Pancreas (tissue), 10 donors: ENCODE measurements at regions not wholly inside any gene's neighbourhood (a gene's known extent, or its start where the extent isn't known, plus 50 kb on each side); places are given as distances from the start of the nearest gene placed in this dataset.

ENCODE experiments used
- ATAC-seq, 4 donors: fragments of 200-7000 bp; cut with Tn5 transposase; one replicate each; pipeline versions ENCODE4 v1.8.0 to v1.9.1; 2020; ENCODE audit warnings: mild to moderate bottlenecking in 4 of 4, moderate library complexity in 4 of 4
- DNase-seq, 6 donors: peaks; one replicate each; pipeline ENCODE4 v3.0.0-alpha.2; 2020
- FAIRE-seq: peaks from 2 replicates; lab custom pipeline; 2012; peaks lifted over from hg19 to GRCh38; lab: Jason Lieb, UNC
- H3K27ac ChIP-seq, 4 donors: fragments of 200-600 bp; sonication (generic); 1 replicate in 3 of 4; 2 replicates in 1 of 4; pipeline versions ENCODE4 v1.5.0 to v1.8.0; 2020
- H3K27me3 ChIP-seq, 4 donors: fragments of 200-600 bp; one replicate each; pipeline ENCODE4 v1.8.0; 2021
- H3K36me3 ChIP-seq, 3 donors: fragments of 200-600 bp; sonication (generic) in 1 of 3; one replicate each; pipeline versions ENCODE4 v1.5.0 to v1.8.0; 2020 to 2021
- H3K4me1 ChIP-seq, 3 donors: fragments of 200-600 bp; one replicate each; pipeline ENCODE4 v1.8.0; 2021
- H3K4me3 ChIP-seq, 4 donors: fragments of 200-600 bp; sonication (generic) in 2 of 4; one replicate each; pipeline versions ENCODE4 v1.5.0 to v1.8.0; 2020 to 2021
- H3K9me3 ChIP-seq, 4 donors: fragments of 200-600 bp; one replicate each; pipeline ENCODE4 v1.8.0; 2021
- WGBS, 2 donors: extraction: QIAGEN DNeasy Blood & Tissue Kit; methylation state at CpG; one replicate each; pipeline ENCODE4 v1.1.7; 2013; 5-methylcytosine and 5-hydroxymethylcytosine counted together
- intact Hi-C, 3 donors: fragments of 100-400 bp; cut with DNase I; formaldehyde crosslinking; loops; one replicate each; pipeline versions ENCODE4 v1.11.1 to v1.14.2; 2022
- TF ChIP-seq, protein P1 (sequence below), 4 donors: fragments of 200-600 bp; sonication (generic) in 3 of 4; IDR thresholded peaks; one replicate each; pipeline versions ENCODE4 v1.5.0 to v1.8.0; 2021; ENCODE audit warnings: antibody characterized with exemption in 4 of 4
- donor health status: healthy with polysubstance abuse.
- donor health status: DM: no; HTN: no; CAD: no; lungs with moderate emphysema.
- donor health status: DM: no; HTN: no; CAD: no.
- donor health status: control.
- donor health status: control.
- donor health status: Bipolar disorder and iron deficiency.
- donor health status: DM: yes; HTN: yes; CAD: no.
- donor health status: DM: no; HTN: no; CAD: no.
- donor health status: DM: no; HTN: no; CAD: no.
- donor health status: DM: yes; HTN: yes; CAD: no.

DNA sequence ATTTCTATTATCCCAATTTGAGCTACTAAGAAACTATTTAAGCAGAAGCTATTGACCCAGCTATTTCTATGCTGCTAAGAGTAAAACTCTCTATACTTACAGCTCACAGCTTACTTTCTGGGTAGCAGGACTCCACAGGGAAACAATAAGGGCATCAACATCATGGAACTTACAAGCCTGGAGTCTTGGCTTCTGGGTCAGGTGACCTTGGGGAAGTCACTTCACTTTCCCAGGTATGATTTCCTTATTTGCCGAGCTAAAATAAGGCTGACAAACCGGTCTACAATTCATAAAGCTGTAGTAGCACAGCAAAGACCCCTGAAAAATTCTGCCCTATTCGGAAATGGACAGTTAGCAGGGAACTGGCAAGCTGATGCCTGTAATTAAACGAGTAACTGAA, 278.3 kb upstream of the NR2F2 start:
- ATAC-seq: peak in 2 of 4 donors; percentile 18 to 41
- no peaks in the 10 kb centered on the region for H3K9me3 ChIP-seq
- intact Hi-C loops: no loop called here
- TF ChIP-seq, protein P1, sequence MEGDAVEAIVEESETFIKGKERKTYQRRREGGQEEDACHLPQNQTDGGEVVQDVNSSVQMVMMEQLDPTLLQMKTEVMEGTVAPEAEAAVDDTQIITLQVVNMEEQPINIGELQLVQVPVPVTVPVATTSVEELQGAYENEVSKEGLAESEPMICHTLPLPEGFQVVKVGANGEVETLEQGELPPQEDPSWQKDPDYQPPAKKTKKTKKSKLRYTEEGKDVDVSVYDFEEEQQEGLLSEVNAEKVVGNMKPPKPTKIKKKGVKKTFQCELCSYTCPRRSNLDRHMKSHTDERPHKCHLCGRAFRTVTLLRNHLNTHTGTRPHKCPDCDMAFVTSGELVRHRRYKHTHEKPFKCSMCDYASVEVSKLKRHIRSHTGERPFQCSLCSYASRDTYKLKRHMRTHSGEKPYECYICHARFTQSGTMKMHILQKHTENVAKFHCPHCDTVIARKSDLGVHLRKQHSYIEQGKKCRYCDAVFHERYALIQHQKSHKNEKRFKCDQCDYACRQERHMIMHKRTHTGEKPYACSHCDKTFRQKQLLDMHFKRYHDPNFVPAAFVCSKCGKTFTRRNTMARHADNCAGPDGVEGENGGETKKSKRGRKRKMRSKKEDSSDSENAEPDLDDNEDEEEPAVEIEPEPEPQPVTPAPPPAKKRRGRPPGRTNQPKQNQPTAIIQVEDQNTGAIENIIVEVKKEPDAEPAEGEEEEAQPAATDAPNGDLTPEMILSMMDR (IDR thresholded peaks at IDR 0.05): no peak
- FAIRE-seq: no peak
- no peaks in the 10 kb centered on the region for H3K36me3 ChIP-seq
- no peak overlapping the region for H3K27ac ChIP-seq
- WGBS, 2 donors: 56 to 61% methylated on average over 4 of the region's 4 CpGs
- DNase-seq: no peak
- no peaks in the 10 kb centered on the region for H3K27me3 ChIP-seq
- H3K4me1 ChIP-seq: peaks cover 0 to 7% (median 4%) of the 10 kb centered on the region in 3 donors
- no peak overlapping the region for H3K4me3 ChIP-seq

DNA sequence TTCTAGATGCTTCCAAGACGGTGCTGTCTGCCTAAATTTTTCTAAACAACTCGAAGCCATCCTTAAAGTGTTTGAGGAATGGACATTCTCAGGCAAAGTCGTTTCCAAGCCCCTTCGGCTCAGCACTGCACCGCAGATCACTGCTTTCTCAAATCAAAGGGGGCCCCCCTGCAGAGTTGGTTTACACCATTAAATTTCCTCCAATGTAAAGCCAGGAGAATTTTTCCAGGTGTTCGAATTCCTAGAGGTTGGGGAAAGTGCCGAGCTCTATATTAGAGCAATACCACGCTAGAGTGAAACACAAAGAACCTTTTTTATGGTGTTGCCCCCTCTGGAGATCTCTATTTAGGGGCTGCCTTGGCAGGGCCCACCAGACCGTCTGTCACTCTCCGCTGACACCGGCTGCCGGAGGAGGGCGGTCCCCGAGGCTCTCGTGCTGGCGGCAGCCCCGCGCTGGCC, 277.9 kb upstream of the NR2F2 start:
- Histone ChIP-seq H3K27ac (no peak overlapping the region), H3K4me1 (peaks cover 0 to 7% (median 4%) of the 10 kb centered on the region in 3 donors), H3K27me3 (no peaks in the 10 kb centered on the region), H3K36me3 (no peaks in the 10 kb centered on the region), H3K4me3 (peak overlapping the region; percentile 3 to 37 (median 21)), H3K9me3 (no peaks in the 10 kb centered on the region)
- intact Hi-C loops: no loop called here
- WGBS, 2 donors: 35 to 41% methylated on average over 18 of the region's 18 CpGs
- no peak for FAIRE-seq
- peak in 1 of 4 donors; percentile 70 for ATAC-seq
- no peak for DNase-seq
- TF ChIP-seq, protein P1 (IDR thresholded peaks at IDR 0.05): no peak

DNA sequence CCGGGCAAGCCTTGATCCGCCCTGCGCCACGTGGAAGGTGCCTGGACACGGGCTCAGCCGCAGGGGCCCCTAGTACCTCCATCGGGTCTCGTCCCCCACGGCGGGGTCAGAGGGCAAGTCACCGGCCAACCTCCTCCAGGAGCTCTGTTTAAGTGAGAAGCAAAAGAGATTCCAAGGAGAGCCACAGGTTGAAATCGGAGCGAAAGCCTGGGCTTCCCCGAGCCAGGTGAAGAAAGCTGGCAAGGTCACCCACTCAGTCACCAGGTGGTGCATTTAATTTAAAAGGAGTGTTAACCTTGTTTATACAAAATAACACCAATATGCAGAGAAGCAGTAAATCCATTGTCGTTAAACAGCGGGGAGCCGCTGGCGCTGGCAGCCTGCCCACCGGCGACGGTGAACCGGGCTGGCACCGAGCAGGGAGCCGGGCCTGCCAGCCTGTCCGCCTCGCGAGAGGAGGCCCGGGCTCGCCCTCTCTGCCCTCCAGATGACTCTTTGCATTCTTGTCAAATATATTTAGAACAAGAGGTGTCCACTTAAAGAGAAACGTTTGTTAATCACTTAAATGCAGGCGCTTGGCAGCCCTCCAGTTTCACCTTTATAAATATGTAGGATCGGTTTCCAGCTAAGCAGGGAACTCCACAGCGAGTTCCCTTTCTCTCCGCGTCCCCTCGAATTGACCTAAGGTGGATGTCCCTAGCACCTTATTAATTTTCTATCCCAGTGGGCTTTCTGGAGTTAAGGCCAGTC, 277.3 kb upstream of the NR2F2 start:
- Histone ChIP-seq H3K27me3 (no peaks in the 10 kb centered on the region), H3K4me1 (peaks cover 0 to 7% (median 4%) of the 10 kb centered on the region in 3 donors), H3K9me3 (no peaks in the 10 kb centered on the region), H3K27ac (peak overlapping the region in 1 of 4 donors; percentile 16), H3K36me3 (no peaks in the 10 kb centered on the region), H3K4me3 (peak overlapping the region; percentile 3 to 37 (median 21))
- FAIRE-seq (no peak), DNase-seq (peak; percentile 26 to 85 (median 62)), ATAC-seq (peak; percentile 82 to 90 (median 87))
- 4 to 6% methylated on average over 36 of the region's 36 CpGs for WGBS, 2 donors
- TF ChIP-seq, protein P1 (IDR thresholded peaks at IDR 0.05): no peak
- intact Hi-C loops: no loop called here

DNA sequence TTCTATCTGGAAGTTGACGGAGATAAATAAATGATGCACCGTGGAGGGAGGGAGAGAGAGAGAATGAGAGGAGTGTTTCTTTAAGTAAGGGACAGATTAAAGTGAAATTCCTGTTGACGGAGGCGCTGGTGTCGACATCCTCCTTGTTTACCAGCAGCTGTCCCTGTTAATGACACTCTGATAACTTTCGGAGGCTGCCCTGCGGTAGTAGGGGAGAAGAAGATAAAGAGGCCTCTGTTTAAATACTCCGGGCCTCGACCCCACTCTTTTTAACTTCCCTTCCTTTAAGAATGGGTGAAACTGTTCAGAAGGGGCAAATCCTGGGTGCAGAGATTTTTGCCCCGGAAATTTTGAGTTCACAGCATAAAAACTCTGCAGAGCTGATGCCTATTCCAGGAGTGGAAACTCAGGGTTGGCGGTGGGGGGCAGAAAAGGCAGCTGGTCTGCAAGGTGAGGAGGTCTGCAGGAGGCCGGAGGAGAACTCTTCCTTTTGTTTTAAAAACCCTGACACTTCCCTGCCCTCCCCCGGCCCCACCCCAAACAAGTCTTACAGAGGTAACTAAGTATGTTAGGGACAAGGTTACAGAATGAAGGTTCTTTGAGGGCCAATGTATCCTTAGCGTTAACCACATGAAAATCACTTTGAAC, 276.6 kb upstream of the NR2F2 start:
- intact Hi-C loops: no loop called here
- DNase-seq: no peak
- Histone ChIP-seq H3K4me1 (peaks cover 0 to 7% (median 4%) of the 10 kb centered on the region in 3 donors), H3K36me3 (no peaks in the 10 kb centered on the region), H3K27me3 (no peaks in the 10 kb centered on the region), H3K4me3 (peak overlapping the region in 2 of 4 donors; percentile 35 to 37), H3K9me3 (no peaks in the 10 kb centered on the region), H3K27ac (peak overlapping the region in 1 of 4 donors; percentile 16)
- ATAC-seq: peak; percentile 18 to 27 (median 21)
- WGBS, 2 donors: 41 to 51% methylated on average over 14 of the region's 14 CpGs
- TF ChIP-seq, protein P1 (IDR thresholded peaks at IDR 0.05): no peak
- FAIRE-seq: no peak
